Right lobe of liver (tissue), 4 donors: ENCODE measurements at regions not wholly inside any gene's neighbourhood (a gene's known extent, or its start where the extent isn't known, plus 50 kb on each side); places are given as distances from the start of the nearest gene placed in this dataset.

Experiments used
- CTCF ChIP-seq, 4 donors: fragments of 200-600 bp in 3 of 4; fragments of 450-650 bp in 1 of 4; IDR thresholded peaks; one replicate each; pipeline versions ENCODE4 v1.5.1 to v1.8.0; 2016 to 2022; ENCODE audit warnings: antibody characterized with exemption in 4 of 4, mild to moderate bottlenecking in 2 of 4
- POLR2A ChIP-seq: fragments of 450-650 bp; IDR thresholded peaks from one replicate; pipeline ENCODE4 v1.6.1; 2017; ENCODE audit warnings: antibody characterized with exemption, mild to moderate bottlenecking
- donor health status: DM: no; HTN: no; CAD: no.
- donor health status: DM: no; HTN: no; CAD: no.
- donor health status: DM: no; HTN: yes; CAD: no.

DNA sequence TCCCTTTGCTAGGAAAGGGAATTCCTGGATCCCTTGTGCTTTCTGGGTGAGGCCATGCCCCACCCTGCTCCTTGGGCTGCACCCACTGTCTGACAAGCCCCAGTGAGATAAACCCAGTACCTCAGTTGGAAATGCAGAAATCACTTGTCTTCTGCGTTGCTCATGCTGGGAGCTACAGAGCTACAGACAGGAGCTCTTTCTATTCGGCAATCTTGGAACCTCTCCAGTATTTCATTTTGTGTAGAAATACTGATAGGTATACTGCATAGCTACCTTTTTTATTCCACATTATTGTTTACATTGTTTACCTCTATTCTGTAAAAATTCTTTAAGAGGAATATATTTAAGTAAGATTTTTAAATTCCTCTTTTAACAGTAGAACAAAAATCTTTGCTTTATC, 302.5 kb upstream of the SLITRK5 start:
- TF ChIP-seq POLR2A (no peak), CTCF (IDR thresholded peaks at IDR 0.05) (no peak)
